Peyer's patch (tissue), 4 donors: ENCODE measurements at regions not wholly inside any gene's neighbourhood (a gene's known extent, or its start where the extent isn't known, plus 50 kb on each side); places are given as distances from the start of the nearest gene placed in this dataset.

ENCODE experiments used
- DNase-seq, 3 donors: peaks; one replicate each; pipeline ENCODE4 v3.0.0-alpha.2; 2017 to 2019
- H3K27ac ChIP-seq, 4 donors: fragments of 200-600 bp; sonication (generic); one replicate each; pipeline ENCODE4 v1.5.1; 2016 to 2019
- H3K27me3 ChIP-seq, 2 donors: fragments of 200-600 bp; sonication (generic); one replicate each; pipeline ENCODE4 v1.5.1; 2019
- H3K36me3 ChIP-seq, 3 donors: fragments of 200-600 bp; sonication (generic); one replicate each; pipeline ENCODE4 v1.5.1; 2016 to 2019
- H3K4me1 ChIP-seq, 4 donors: fragments of 200-600 bp; sonication (generic); one replicate each; pipeline ENCODE4 v1.5.1; 2016 to 2019
- H3K4me3 ChIP-seq, 4 donors: fragments of 200-600 bp; sonication (generic); 1 replicate in 3 of 4; 2 replicates in 1 of 4; pipeline ENCODE4 v1.5.1; 2016 to 2019; ENCODE audit warnings: mild to moderate bottlenecking in 1 of 4
- H3K9me3 ChIP-seq, 4 donors: fragments of 200-600 bp; sonication (generic); one replicate each; pipeline ENCODE4 v1.5.1; 2016 to 2019; ENCODE audit warnings: mild to moderate bottlenecking in 1 of 4
- CTCF ChIP-seq, 6 experiments: fragments of 450-650 bp in 4 of 6; fragments of 200-600 bp in 2 of 6; sonication (generic) in 1 of 6; IDR thresholded peaks; one replicate each; pipeline ENCODE4 v1.5.1; 2017 to 2019; ENCODE audit warnings: antibody characterized with exemption in 6 of 6, mild to moderate bottlenecking in 3 of 6, moderate library complexity in 1 of 6
- POLR2A ChIP-seq, 2 donors: fragments of 450-650 bp; IDR thresholded peaks; one replicate each; pipeline ENCODE4 v1.5.1; 2017; ENCODE audit warnings: antibody characterized with exemption in 2 of 2, mild to moderate bottlenecking in 2 of 2, moderate library complexity in 2 of 2

- TF ChIP-seq POLR2A (IDR thresholded peaks at IDR 0.05) (no peak), CTCF (IDR thresholded peaks at IDR 0.05) (no peak)
- DNase-seq = no peak
- no peak overlapping the region for H3K4me3 ChIP-seq
- H3K27ac ChIP-seq = no peak overlapping the region
- no peaks in the 10 kb centered on the region for H3K9me3 ChIP-seq
- no peaks in the 10 kb centered on the region for H3K4me1 ChIP-seq
- H3K36me3 ChIP-seq = no peaks in the 10 kb centered on the region
- no peaks in the 10 kb centered on the region for H3K27me3 ChIP-seq
Observed at GRCh38 chr15:97072545-97072944, 742.0 kb downstream of the NR2F2 start.

- H3K4me3 ChIP-seq = no peak overlapping the region
- H3K27me3 ChIP-seq = no peaks in the 10 kb centered on the region
- no peaks in the 10 kb centered on the region for H3K4me1 ChIP-seq
- H3K27ac ChIP-seq = no peak overlapping the region
- TF ChIP-seq POLR2A (IDR thresholded peaks at IDR 0.05) = no peak
- no peak for TF ChIP-seq CTCF (IDR thresholded peaks at IDR 0.05)
- no peaks in the 10 kb centered on the region for H3K36me3 ChIP-seq
- H3K9me3 ChIP-seq = no peaks in the 10 kb centered on the region
- DNase-seq = no peak
Observed at GRCh38 chr15:97076011-97076410, 745.5 kb downstream of the NR2F2 start.

- DNase-seq = no peak
- no peak for TF ChIP-seq POLR2A (IDR thresholded peaks at IDR 0.05)
- no peak for TF ChIP-seq CTCF (IDR thresholded peaks at IDR 0.05)
- no peak overlapping the region for H3K27ac ChIP-seq
- no peaks in the 10 kb centered on the region for H3K36me3 ChIP-seq
- no peak overlapping the region for H3K4me3 ChIP-seq
- no peaks in the 10 kb centered on the region for H3K27me3 ChIP-seq
- H3K4me1 ChIP-seq = no peaks in the 10 kb centered on the region
- no peaks in the 10 kb centered on the region for H3K9me3 ChIP-seq
Observed at GRCh38 chr15:97077975-97078374, 747.5 kb downstream of the NR2F2 start.

GRCh38 chr15:97078591-97078990 lies 748.1 kb downstream of the NR2F2 start:
- Histone ChIP-seq H3K4me1 (no peaks in the 10 kb centered on the region), H3K27me3 (no peaks in the 10 kb centered on the region), H3K36me3 (no peaks in the 10 kb centered on the region), H3K9me3 (no peaks in the 10 kb centered on the region), H3K4me3 (no peak overlapping the region), H3K27ac (no peak overlapping the region)
- DNase-seq = no peak
- TF ChIP-seq CTCF (IDR thresholded peaks at IDR 0.05) (no peak), POLR2A (IDR thresholded peaks at IDR 0.05) (no peak)

GRCh38 chr15:97081666-97082226 lies 751.2 kb downstream of the NR2F2 start:
- DNase-seq = no peak
- no peaks in the 10 kb centered on the region for H3K36me3 ChIP-seq
- no peak overlapping the region for H3K27ac ChIP-seq
- no peaks in the 10 kb centered on the region for H3K9me3 ChIP-seq
- no peaks in the 10 kb centered on the region for H3K27me3 ChIP-seq
- H3K4me3 ChIP-seq = no peak overlapping the region
- H3K4me1 ChIP-seq = no peaks in the 10 kb centered on the region
- TF ChIP-seq POLR2A (IDR thresholded peaks at IDR 0.05) (no peak), CTCF (IDR thresholded peaks at IDR 0.05) (no peak)

- no peaks in the 10 kb centered on the region for H3K4me1 ChIP-seq
- H3K9me3 ChIP-seq = no peaks in the 10 kb centered on the region
- H3K36me3 ChIP-seq = no peaks in the 10 kb centered on the region
- TF ChIP-seq POLR2A (IDR thresholded peaks at IDR 0.05) = no peak
- no peak for TF ChIP-seq CTCF (IDR thresholded peaks at IDR 0.05)
- H3K27ac ChIP-seq = no peak overlapping the region
- H3K4me3 ChIP-seq = no peak overlapping the region
- H3K27me3 ChIP-seq = no peaks in the 10 kb centered on the region
- no peak for DNase-seq
Observed at GRCh38 chr15:97082830-97083229, 752.3 kb downstream of the NR2F2 start.
